ENCODE measurements at regions not wholly inside any gene's neighbourhood (a gene's known extent, or its start where the extent isn't known, plus 50 kb on each side); places are given as distances from the start of the nearest gene placed in this dataset.

DNA sequence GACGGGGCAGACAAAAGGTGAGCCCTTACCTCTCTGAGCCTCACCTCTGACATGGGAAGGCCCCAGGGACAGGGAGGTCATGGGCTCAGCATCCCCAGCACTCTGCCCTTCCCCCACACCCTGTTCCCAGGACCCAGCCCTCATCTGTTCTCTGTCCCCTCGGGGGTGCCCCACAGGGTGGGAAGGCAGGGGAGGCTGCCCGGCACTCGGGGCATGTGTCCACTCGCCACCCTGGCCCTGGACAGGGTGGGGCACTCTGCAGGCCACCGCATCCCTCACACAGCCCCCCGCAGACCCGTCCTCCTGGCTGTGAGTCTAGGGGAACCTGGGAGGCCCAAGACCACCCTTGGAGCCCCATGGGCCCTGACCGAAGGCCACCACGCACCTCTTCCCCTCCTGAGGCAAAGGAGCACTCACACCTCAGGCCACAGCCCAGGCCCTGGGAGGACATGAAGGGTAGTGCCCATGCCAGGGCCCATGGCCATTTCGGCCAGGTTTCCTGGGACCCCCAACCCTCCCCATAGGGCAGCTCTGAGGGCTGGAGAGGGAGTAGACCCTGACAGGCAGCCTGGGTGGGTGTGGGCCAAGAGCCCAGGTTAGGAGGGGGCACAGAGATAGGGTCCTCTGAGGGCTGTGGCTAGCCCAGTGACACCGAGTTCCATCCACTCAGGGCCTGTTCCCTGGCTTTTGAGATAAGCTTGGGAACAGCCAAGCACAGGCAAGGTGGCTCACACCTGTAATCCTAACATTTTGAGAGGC, 193.1 kb downstream of the IGLL1 start:
- DNase-seq (ENCODE audit: low read depth, low spot score): no peak
- TF ChIP-seq, protein P1, sequence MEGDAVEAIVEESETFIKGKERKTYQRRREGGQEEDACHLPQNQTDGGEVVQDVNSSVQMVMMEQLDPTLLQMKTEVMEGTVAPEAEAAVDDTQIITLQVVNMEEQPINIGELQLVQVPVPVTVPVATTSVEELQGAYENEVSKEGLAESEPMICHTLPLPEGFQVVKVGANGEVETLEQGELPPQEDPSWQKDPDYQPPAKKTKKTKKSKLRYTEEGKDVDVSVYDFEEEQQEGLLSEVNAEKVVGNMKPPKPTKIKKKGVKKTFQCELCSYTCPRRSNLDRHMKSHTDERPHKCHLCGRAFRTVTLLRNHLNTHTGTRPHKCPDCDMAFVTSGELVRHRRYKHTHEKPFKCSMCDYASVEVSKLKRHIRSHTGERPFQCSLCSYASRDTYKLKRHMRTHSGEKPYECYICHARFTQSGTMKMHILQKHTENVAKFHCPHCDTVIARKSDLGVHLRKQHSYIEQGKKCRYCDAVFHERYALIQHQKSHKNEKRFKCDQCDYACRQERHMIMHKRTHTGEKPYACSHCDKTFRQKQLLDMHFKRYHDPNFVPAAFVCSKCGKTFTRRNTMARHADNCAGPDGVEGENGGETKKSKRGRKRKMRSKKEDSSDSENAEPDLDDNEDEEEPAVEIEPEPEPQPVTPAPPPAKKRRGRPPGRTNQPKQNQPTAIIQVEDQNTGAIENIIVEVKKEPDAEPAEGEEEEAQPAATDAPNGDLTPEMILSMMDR (IDR thresholded peaks at IDR 0.05; ENCODE audit: low read depth, low read length): no peak
- no peaks in the 10 kb centered on the region for H3K27me3 ChIP-seq (ENCODE audit: control insufficient read depth, insufficient read depth, low read length)
- no peaks in the 10 kb centered on the region for H3K9me3 ChIP-seq (ENCODE audit: control insufficient read depth, insufficient read depth, low read length)
- POLR2A ChIA-PET: no interaction called here
- no peak overlapping the region for H3K27ac ChIP-seq (ENCODE audit: low read depth, low read length)
- CTCF ChIA-PET: interaction anchor here (0.8 kb wide), 1 partner anchor 23 kb away, joined by 4 read pairs; no protein-coding TSS in a partner anchor
- H3K4me3 ChIP-seq (ENCODE audit: low read depth, low read length): no peak overlapping the region

DNA sequence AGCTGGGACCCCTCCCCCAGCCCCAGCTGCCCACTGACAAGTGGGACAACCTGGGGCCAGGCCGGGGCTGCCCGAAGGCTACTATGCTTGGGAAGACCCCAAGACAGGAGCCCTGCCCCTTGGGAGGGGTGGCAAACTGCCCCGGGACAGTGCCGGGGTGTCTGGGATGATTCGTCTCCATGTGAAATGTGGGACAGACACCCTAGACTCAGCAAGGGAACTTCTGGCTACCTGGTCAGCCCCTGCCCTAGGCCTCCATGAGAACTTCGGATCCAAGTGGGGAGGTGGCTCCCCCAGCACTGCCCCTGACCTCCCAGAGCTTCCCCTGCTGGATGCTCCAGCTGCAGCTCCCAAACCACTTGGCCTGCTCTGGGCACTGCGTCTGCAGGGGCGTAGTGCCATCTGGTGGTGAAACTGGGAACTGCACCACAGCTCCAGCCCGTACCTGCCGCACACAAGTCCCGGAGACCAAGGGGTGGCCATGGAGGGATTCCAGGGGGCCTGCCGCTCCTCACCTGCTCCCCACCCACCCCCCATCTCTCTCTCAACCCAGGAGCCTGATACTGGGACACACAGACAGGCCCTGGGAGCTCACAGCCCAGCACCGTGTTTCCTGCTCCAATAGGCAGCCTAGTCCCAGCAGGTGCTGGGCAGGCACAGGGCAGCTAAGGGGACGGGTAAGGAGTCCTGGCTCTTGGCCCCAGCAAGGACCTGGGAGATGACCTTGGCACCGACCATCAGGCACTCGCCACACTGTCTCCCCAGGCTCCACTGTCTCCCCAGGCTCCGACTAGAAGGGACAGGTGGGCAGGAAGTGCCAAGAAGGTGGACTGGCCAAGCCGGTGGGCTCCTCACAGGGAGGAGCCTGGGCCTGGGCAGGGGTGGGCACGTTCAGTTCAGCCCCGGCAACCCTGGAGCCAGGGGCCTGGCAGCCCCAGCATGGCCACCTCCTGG, 194.1 kb downstream of the IGLL1 start:
- no peaks in the 10 kb centered on the region for H3K27me3 ChIP-seq (ENCODE audit: control insufficient read depth, insufficient read depth, low read length)
- ChIA-PET CTCF (interaction anchor here (0.5 to 1.7 kb wide), 34 partner anchors 9 to 954 kb away, joined by 3 to 17 read pairs (median 4); no protein-coding TSS in a partner anchor), POLR2A (no interaction called here)
- no peak overlapping the region for H3K4me3 ChIP-seq (ENCODE audit: low read depth, low read length)
- DNase-seq (ENCODE audit: low read depth, low spot score): peak; percentile 61
- H3K9me3 ChIP-seq (ENCODE audit: control insufficient read depth, insufficient read depth, low read length): no peaks in the 10 kb centered on the region
- TF ChIP-seq, protein P1 (IDR thresholded peaks at IDR 0.05; ENCODE audit: low read depth, low read length): peak; percentile 97
- H3K27ac ChIP-seq (ENCODE audit: low read depth, low read length): no peak overlapping the region

DNA sequence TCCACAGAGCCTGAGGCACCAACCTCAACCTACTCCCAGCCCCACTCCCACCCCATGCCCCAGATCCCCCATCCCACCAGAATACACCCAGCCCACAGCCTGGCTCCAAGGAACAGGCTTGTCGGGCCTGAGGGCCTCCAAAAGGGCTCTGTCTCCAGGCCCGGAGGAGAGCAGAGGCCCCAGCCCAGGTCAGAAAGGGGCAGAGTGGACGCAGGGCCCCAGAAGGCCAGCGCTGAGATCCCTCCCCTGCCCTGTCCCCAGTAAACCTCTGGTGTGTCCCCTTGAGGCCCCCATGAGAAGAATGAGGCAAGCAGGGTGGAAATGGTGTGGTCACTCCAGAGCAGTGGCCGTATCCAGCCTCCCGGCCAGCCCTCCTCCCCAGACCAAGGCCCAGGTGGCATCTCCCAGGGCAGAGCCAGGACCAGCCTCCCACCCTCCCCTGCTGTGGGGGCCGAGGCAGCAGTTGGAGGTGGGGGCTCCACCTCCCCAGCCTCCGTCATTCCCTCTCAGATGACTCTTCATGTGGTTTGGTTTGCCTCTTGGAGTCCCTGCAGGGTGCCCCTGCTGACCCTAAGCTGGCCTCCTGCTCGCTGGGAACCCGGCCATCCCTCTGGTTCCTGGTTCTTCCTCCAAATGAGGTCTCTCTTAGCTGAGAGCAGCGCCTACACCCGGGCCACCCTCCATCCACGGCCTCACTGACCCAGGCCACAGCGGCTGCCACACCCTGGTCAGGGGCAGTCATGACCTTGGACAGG, 195.0 kb downstream of the IGLL1 start:
- TF ChIP-seq, protein P1 (IDR thresholded peaks at IDR 0.05; ENCODE audit: low read depth, low read length): no peak
- H3K27ac ChIP-seq (ENCODE audit: low read depth, low read length): no peak overlapping the region
- H3K9me3 ChIP-seq (ENCODE audit: control insufficient read depth, insufficient read depth, low read length): no peaks in the 10 kb centered on the region
- ChIA-PET POLR2A (no interaction called here), CTCF (interaction anchor here (0.5 to 1.7 kb wide), 29 partner anchors 8 to 953 kb away, joined by 3 to 17 read pairs (median 4); no protein-coding TSS in a partner anchor)
- no peaks in the 10 kb centered on the region for H3K27me3 ChIP-seq (ENCODE audit: control insufficient read depth, insufficient read depth, low read length)
- H3K4me3 ChIP-seq (ENCODE audit: low read depth, low read length): no peak overlapping the region
- no peak for DNase-seq (ENCODE audit: low read depth, low spot score)

DNA sequence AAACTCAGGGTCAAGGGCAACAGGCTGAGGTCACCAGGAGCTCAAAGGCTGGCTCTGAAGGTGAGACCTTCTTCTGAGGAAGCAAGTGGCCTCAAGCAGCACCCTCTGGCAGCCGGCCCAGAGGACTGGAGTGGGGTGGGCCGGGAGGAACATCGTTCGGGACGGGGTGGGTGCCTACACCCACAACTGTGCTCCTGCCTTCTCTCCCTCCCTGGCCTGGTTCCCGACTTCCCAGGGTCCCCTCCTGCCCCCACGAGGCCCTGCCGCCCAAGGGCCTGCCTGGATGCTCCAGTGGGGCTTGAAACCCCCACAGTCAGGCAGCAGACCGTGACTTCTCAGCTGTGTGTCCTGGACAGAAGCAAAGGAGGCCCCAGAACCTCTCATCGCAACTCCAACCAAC, 195.7 kb downstream of the IGLL1 start:
- ChIA-PET POLR2A (no interaction called here), CTCF (interaction anchor here (0.6 kb wide), 1 partner anchor 62 kb away, joined by 4 read pairs; no protein-coding TSS in a partner anchor)
- no peak overlapping the region for H3K27ac ChIP-seq (ENCODE audit: low read depth, low read length)

More for the DNA sequence above, 195.7 kb downstream of the IGLL1 start:
- Histone ChIP-seq H3K27me3 (ENCODE audit: control insufficient read depth, insufficient read depth, low read length) (no peaks in the 10 kb centered on the region), H3K9me3 (ENCODE audit: control insufficient read depth, insufficient read depth, low read length) (no peaks in the 10 kb centered on the region), H3K4me3 (ENCODE audit: low read depth, low read length) (no peak overlapping the region)
- TF ChIP-seq, protein P1 (IDR thresholded peaks at IDR 0.05; ENCODE audit: low read depth, low read length): no peak
- no peak for DNase-seq (ENCODE audit: low read depth, low spot score)

All from AG04450 (cell line).